ENCODE measurements at regions not wholly inside any gene's neighbourhood (a gene's known extent, or its start where the extent isn't known, plus 50 kb on each side); places are given as distances from the start of the nearest gene placed in this dataset.

DNA sequence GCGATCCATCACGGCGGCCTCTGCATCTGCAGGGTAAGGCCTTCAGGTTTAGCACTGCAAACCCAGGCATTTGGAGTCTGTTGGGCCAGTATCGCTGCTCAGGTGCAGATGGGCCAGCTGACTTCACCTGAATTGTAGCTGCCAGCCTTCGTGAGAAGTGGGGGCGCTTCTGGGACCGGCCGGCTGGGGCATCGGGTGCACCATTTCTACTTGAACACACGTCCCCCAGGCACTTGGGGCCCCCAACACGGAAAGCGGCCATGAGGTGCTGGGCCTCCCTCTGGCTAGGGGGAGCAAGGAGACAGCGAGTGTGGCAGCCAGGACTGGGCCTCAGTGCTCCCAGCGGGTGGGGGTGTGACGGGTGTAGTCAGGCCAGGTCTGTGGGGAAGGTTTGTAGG, 767.6 kb downstream of the KCNJ18 start (continued):
- TF ChIP-seq, protein P1, sequence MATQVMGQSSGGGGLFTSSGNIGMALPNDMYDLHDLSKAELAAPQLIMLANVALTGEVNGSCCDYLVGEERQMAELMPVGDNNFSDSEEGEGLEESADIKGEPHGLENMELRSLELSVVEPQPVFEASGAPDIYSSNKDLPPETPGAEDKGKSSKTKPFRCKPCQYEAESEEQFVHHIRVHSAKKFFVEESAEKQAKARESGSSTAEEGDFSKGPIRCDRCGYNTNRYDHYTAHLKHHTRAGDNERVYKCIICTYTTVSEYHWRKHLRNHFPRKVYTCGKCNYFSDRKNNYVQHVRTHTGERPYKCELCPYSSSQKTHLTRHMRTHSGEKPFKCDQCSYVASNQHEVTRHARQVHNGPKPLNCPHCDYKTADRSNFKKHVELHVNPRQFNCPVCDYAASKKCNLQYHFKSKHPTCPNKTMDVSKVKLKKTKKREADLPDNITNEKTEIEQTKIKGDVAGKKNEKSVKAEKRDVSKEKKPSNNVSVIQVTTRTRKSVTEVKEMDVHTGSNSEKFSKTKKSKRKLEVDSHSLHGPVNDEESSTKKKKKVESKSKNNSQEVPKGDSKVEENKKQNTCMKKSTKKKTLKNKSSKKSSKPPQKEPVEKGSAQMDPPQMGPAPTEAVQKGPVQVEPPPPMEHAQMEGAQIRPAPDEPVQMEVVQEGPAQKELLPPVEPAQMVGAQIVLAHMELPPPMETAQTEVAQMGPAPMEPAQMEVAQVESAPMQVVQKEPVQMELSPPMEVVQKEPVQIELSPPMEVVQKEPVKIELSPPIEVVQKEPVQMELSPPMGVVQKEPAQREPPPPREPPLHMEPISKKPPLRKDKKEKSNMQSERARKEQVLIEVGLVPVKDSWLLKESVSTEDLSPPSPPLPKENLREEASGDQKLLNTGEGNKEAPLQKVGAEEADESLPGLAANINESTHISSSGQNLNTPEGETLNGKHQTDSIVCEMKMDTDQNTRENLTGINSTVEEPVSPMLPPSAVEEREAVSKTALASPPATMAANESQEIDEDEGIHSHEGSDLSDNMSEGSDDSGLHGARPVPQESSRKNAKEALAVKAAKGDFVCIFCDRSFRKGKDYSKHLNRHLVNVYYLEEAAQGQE (IDR thresholded peaks at IDR 0.05; ENCODE audit: unreplicated experiment), result no peak

DNA sequence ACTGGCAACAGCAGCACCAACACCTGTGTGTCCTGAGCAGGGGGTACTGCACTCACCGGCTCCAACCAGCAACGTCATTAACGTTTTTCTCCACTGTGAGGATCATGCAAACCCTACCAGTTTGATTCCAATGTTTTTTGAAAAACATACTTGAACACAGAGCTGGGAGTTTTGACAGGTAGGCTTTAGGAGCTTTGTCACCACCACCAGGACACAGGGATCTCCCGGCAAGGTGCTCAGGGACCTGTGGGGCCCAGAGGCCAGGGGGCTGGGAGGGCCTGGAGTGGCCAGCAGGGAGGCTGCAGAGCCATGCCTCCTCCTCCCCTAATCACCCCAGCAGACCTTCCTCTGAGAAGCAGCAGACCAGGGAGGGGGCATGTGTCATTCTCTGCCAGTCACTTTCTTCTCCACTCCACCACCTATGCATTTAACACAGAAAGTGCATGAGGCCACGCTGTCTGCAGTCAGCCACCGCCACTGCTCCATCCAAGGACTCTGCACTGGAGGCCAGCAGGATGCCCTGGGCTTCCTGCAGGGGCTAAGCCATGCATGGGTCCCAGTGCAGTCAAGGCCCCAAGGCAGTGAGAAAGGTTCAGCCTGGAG, 768.2 kb downstream of the KCNJ18 start:
- Histone ChIP-seq H3K27me3 (ENCODE audit: insufficient read depth) (no peaks in the 10 kb centered on the region), H4K20me1 (replicated peaks; ENCODE audit: insufficient read depth) (no peaks in the 10 kb centered on the region), H3K79me2 (replicated peaks; ENCODE audit: insufficient read depth) (no peaks in the 10 kb centered on the region), H3K4me2 (no peak overlapping the region), H3K4me3 (no peak overlapping the region), H3K9me2 (ENCODE audit: insufficient read depth) (no peaks in the 10 kb centered on the region), H2AFZ (no peak overlapping the region), H3K27ac (ENCODE audit: low read depth) (no peak overlapping the region), H3F3A (replicated peaks; ENCODE audit: low read depth) (no peaks in the 10 kb centered on the region), H3K36me3 (ENCODE audit: insufficient read depth) (no peaks in the 10 kb centered on the region; the same call in 1 of the 2 replicates), H3K4me1 (ENCODE audit: insufficient read depth) (no peaks in the 10 kb centered on the region)
- H3K36me3 Mint-ChIP-seq (ENCODE audit: low read depth), result peaks cover 56% of the 10 kb centered on the region
- no peak overlapping the region for H3K27ac Mint-ChIP-seq
- ATAC-seq, result no peak
- DNase-seq (ENCODE audit: low spot score), result no peak
- peaks cover 99% of the 10 kb centered on the region for H3K9me3 Mint-ChIP-seq
- no peak for TF ChIP-seq CREB1 (CRISPR knock-in tag; IDR thresholded peaks at IDR 0.05; ENCODE audit: low read depth)
- no peaks in the 10 kb centered on the region for H3K4me1 Mint-ChIP-seq
- no peak overlapping the region for H3K4me3 Mint-ChIP-seq
- H3K27me3 Mint-ChIP-seq (ENCODE audit: insufficient read depth, low read depth, poor library complexity), result no peaks in the 10 kb centered on the region

DNA sequence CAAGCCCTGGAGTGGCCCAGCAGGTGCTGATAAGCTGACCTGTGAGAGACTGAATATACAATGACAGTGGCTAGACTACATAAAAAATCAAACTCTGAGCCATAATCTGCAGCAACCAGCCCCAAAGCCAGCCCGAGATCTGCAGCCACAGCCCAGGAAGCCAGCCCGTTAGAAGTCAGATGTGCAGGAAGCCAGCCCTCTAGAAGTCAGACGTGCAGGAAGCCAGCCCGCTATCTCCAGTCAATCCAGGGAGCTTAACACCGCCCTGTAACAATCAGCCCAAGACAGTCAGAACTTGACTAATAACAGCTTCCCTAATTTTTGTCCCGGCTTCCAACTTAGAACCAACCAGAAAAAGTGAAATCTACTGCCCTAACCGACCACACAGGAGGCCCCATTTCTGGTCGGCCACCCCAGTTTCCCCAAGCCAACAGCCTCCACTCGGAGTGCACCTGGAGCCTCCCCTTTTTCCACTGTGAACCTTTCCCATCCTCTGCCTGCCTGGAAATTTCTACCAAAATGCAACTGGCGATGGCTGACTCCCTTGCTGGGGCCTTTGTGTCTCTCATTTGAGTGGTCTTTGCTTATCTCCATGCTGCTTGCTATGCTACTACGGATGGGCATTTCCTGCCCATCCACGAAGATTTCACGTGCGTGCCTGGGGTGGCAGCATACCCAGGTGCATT, 769.3 kb downstream of the KCNJ18 start:
- H3K4me3 Mint-ChIP-seq, result no peak overlapping the region
- H3K4me1 Mint-ChIP-seq, result no peaks in the 10 kb centered on the region
- H3K27ac ChIP-seq (ENCODE audit: low read depth), result no peak overlapping the region
- no peak overlapping the region for H3K27ac Mint-ChIP-seq
- no peaks in the 10 kb centered on the region for H3K27me3 ChIP-seq (ENCODE audit: insufficient read depth)
- H3K36me3 Mint-ChIP-seq (ENCODE audit: low read depth), result peaks cover 60% of the 10 kb centered on the region
- H3F3A ChIP-seq (replicated peaks; ENCODE audit: low read depth), result no peaks in the 10 kb centered on the region
- H3K27me3 Mint-ChIP-seq (ENCODE audit: insufficient read depth, low read depth, poor library complexity), result no peaks in the 10 kb centered on the region
- no peaks in the 10 kb centered on the region for H3K4me1 ChIP-seq (ENCODE audit: insufficient read depth)
- ATAC-seq (no peak), DNase-seq (ENCODE audit: low spot score) (no peak)
- no peaks in the 10 kb centered on the region for H4K20me1 ChIP-seq (replicated peaks; ENCODE audit: insufficient read depth)
- no peak overlapping the region for H2AFZ ChIP-seq
- no peak overlapping the region for H3K4me3 ChIP-seq
- H3K79me2 ChIP-seq (replicated peaks; ENCODE audit: insufficient read depth), result no peaks in the 10 kb centered on the region
- no peak overlapping the region for H3K4me2 ChIP-seq
- H3K9me2 ChIP-seq (ENCODE audit: insufficient read depth), result no peaks in the 10 kb centered on the region
- H3K9me3 Mint-ChIP-seq, result peaks cover 99% of the 10 kb centered on the region
- H3K36me3 ChIP-seq (ENCODE audit: insufficient read depth), result no peaks in the 10 kb centered on the region
- TF ChIP-seq STAT1 (IDR thresholded peaks at IDR 0.05; ENCODE audit: unreplicated experiment) (no peak), ZNF331 (CRISPR knock-in tag; IDR thresholded peaks at IDR 0.05; ENCODE audit: low read depth) (no peak), JUNB (IDR thresholded peaks at IDR 0.05; ENCODE audit: unreplicated experiment) (no peak)
- TF ChIP-seq, protein P1 (IDR thresholded peaks at IDR 0.05; ENCODE audit: unreplicated experiment), result no peak
